Panc1 (cell line): ENCODE measurements at regions not wholly inside any gene's neighbourhood (a gene's known extent, or its start where the extent isn't known, plus 50 kb on each side); places are given as distances from the start of the nearest gene placed in this dataset.

Experiments used
- ATAC-seq: fragments of 200-7000 bp; cut with Tn5 transposase; 2 replicates; pipeline ENCODE4 v1.9.1; 2020; ENCODE audit warnings: mild to moderate bottlenecking, moderate library complexity
- BruUV-seq: library from RNA; stranded (reverse); fragments of 400-500 nt; replicated peaks from 2 replicates; lab custom pipeline; 2021; lab: Mats Ljungman, UMichigan
- CTCF ChIA-PET: fragments of 300-600 bp; sonication (Branson Sonifier 250); formaldehyde crosslinking; loops from one replicate; lab custom pipeline; 2022; ENCODE audit warnings: antibody characterized with exemption; lab: Charles Lee
- POLR2A ChIA-PET: fragments of 300-600 bp; sonication (Branson Sonifier 250); formaldehyde crosslinking; loops from one replicate; lab custom pipeline; 2022; ENCODE audit warnings: antibody characterized with exemption; lab: Charles Lee
- DNase-seq: peaks from one replicate; pipeline ENCODE4 v3.0.0-alpha.2; 2010; ENCODE audit warnings: low read depth, low spot score
- H3K27ac ChIP-seq: 2 replicates; pipeline ENCODE4 v1.5.1; 2011; ENCODE audit warnings: mild to moderate bottlenecking, low read length, inconsistent platforms
- H3K27me3 ChIP-seq: fragments of 200-500 bp; sonication (Bioruptor generic); 2 replicates; pipeline ENCODE4 v1.6.0; 2014; ENCODE audit warnings: low read length, inconsistent platforms; ENCODE audit not compliant: control insufficient read depth, insufficient read depth
- H3K36me3 ChIP-seq: fragments of 200-500 bp; sonication (Bioruptor generic); 2 replicates; pipeline ENCODE4 v1.5.1; 2014; ENCODE audit warnings: inconsistent platforms, mild to moderate bottlenecking, low read length, moderate library complexity; ENCODE audit not compliant: control insufficient read depth, insufficient read depth
- H3K4me1 ChIP-seq: 2 replicates; pipeline ENCODE4 v1.5.1; 2011; ENCODE audit warnings: inconsistent platforms, mild to moderate bottlenecking, low read length, moderate library complexity; ENCODE audit not compliant: control insufficient read depth, insufficient read depth
- H3K4me3 ChIP-seq, 2 experiments: 2 replicates each; pipeline ENCODE4 v1.5.1; 2011 to 2012; ENCODE audit warnings: low read depth in 2 of 2, low read length in 2 of 2, mild to moderate bottlenecking in 2 of 2, inconsistent platforms in 1 of 2, moderate library complexity in 1 of 2
- H3K9me3 ChIP-seq: fragments of 200-500 bp; sonication (Bioruptor generic); 2 replicates; pipeline ENCODE4 v1.5.1; 2014; ENCODE audit warnings: low read depth, mild to moderate bottlenecking, inconsistent platforms, low read length, moderate library complexity; ENCODE audit not compliant: control insufficient read depth, insufficient read depth
- POLR2AphosphoS5 ChIP-seq: IDR thresholded peaks from 2 replicates; pipeline ENCODE4 v1.6.1; 2012; ENCODE audit warnings: mild to moderate bottlenecking, low read depth, low read length, moderate library complexity
- SIN3A ChIP-seq: IDR thresholded peaks from 2 replicates; pipeline ENCODE4 v1.6.1; 2012; ENCODE audit warnings: low read depth, mild to moderate bottlenecking, low read length, moderate library complexity, borderline replicate concordance; ENCODE audit not compliant: insufficient read depth
- TCF7L2 ChIP-seq: IDR thresholded peaks from 2 replicates; pipeline ENCODE4 v1.6.1; 2011; ENCODE audit warnings: mild to moderate bottlenecking, low read depth, low read length, inconsistent platforms
- in situ Hi-C: cut with HindIII; loops from 2 replicates; pipeline ENCODE4 v1.10.0; 2016; ENCODE audit warnings: low sequenced_read_pairs, low pct_unique_long_range_greater_than_20kb
- intact Hi-C: fragments of 100-400 bp; cut with micrococcal nuclease; formaldehyde crosslinking; loops from one replicate; pipeline ENCODE4 v1.10.0; 2022; ENCODE audit not compliant: unreplicated experiment
- TF ChIP-seq, protein P1 (sequence below), 2 experiments: IDR thresholded peaks; 2 replicates each; pipeline ENCODE4 v1.6.1; 2011 to 2012; ENCODE audit warnings: low read depth in 2 of 2, control low read depth in 1 of 2, low read length in 1 of 2, mild to moderate bottlenecking in 1 of 2, moderate library complexity in 1 of 2; ENCODE audit not compliant: insufficient read depth in 1 of 2
- TF ChIP-seq, protein P2 (sequence below): fragments of 450-650 bp; IDR thresholded peaks from 2 replicates; pipeline ENCODE4 v1.5.1; 2017; ENCODE audit warnings: mild to moderate bottlenecking

DNA sequence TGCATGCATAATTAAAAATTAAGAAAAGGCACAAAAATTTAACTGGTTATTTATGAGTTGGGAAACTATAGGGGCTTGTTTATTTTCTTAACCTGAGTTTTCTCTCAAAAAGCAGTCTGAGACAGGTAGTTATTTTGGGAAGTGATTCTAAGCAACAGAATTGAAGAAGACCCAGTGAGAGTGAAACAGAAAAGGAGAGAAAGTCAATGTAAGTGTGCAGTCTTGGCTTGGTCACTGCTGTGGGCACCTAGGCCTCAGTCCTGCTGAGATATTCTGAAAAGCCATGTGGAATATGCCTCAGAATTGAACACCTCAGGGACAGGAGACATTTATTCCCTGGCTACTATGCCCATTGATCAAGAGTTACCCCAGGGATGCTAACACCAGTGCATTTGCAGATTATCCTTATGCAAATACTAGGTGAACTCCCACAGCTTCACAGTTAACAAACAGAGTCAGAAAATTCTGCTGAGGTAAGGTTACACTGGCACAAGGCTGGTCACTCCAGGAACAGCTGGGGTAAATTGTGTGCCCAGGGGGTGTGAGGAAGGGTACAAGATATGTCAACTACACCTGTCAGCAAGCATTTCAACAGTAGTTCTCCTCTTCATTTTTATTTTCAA is 222.7 kb downstream of the EFHB start:
- H3K36me3 ChIP-seq, result no peaks in the 10 kb centered on the region
- ATAC-seq (no peak), DNase-seq (no peak)
- no peaks in the 10 kb centered on the region for H3K9me3 ChIP-seq
- no peaks in the 10 kb centered on the region for H3K27me3 ChIP-seq
- H3K4me3 ChIP-seq, result no peak overlapping the region
- intact Hi-C loops (no loop called here), in situ Hi-C loops (no loop called here)
- POLR2A ChIA-PET, result no interaction called here
- no peaks in the 10 kb centered on the region for H3K4me1 ChIP-seq
- TF ChIP-seq SIN3A (no peak), POLR2AphosphoS5 (no peak), TCF7L2 (no peak)
- TF ChIP-seq, protein P1, sequence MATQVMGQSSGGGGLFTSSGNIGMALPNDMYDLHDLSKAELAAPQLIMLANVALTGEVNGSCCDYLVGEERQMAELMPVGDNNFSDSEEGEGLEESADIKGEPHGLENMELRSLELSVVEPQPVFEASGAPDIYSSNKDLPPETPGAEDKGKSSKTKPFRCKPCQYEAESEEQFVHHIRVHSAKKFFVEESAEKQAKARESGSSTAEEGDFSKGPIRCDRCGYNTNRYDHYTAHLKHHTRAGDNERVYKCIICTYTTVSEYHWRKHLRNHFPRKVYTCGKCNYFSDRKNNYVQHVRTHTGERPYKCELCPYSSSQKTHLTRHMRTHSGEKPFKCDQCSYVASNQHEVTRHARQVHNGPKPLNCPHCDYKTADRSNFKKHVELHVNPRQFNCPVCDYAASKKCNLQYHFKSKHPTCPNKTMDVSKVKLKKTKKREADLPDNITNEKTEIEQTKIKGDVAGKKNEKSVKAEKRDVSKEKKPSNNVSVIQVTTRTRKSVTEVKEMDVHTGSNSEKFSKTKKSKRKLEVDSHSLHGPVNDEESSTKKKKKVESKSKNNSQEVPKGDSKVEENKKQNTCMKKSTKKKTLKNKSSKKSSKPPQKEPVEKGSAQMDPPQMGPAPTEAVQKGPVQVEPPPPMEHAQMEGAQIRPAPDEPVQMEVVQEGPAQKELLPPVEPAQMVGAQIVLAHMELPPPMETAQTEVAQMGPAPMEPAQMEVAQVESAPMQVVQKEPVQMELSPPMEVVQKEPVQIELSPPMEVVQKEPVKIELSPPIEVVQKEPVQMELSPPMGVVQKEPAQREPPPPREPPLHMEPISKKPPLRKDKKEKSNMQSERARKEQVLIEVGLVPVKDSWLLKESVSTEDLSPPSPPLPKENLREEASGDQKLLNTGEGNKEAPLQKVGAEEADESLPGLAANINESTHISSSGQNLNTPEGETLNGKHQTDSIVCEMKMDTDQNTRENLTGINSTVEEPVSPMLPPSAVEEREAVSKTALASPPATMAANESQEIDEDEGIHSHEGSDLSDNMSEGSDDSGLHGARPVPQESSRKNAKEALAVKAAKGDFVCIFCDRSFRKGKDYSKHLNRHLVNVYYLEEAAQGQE (IDR thresholded peaks at IDR 0.05; ENCODE audit: insufficient read depth in 1 of 2, low read depth in 2 of 2, low read length in 1 of 2), result no peak
- TF ChIP-seq, protein P2, sequence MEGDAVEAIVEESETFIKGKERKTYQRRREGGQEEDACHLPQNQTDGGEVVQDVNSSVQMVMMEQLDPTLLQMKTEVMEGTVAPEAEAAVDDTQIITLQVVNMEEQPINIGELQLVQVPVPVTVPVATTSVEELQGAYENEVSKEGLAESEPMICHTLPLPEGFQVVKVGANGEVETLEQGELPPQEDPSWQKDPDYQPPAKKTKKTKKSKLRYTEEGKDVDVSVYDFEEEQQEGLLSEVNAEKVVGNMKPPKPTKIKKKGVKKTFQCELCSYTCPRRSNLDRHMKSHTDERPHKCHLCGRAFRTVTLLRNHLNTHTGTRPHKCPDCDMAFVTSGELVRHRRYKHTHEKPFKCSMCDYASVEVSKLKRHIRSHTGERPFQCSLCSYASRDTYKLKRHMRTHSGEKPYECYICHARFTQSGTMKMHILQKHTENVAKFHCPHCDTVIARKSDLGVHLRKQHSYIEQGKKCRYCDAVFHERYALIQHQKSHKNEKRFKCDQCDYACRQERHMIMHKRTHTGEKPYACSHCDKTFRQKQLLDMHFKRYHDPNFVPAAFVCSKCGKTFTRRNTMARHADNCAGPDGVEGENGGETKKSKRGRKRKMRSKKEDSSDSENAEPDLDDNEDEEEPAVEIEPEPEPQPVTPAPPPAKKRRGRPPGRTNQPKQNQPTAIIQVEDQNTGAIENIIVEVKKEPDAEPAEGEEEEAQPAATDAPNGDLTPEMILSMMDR, result no peak
- BruUV-seq, result no TSS peak
- CTCF ChIA-PET, result no interaction called here
- H3K27ac ChIP-seq, result no peak overlapping the region

DNA sequence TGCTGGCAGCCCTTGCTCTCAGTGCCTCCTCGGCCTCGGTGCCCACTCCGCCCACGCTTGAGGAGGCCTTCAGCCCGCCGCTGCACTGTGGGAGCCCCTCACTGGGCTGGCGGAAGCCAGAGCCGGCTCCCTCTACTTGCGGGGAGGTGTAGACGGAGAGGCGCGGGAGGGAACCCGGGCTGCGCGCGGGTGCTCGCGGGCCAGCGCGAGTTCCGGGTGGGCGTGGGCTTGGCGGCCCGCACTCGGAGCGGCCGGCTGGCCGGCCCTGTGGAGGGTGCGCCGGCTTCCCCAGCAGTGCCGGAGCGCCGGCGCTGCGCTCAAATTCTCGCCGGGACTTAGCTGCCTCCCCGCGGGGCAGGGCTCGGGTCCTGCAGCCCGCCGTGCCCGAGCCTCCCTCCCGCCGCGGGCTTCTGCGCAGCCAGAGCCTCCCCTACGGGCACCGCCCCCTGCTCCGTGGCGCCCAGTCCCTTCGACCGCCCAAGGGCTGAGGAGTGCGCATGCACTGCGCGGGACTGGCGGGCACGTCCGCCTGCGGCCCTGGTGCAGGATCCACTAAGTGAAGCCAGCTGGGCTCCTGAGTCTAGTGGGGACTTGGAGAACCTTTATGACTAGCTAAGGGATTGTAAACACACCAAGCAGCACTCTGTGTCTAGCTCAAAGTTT is 231.5 kb downstream of the EFHB start:
- Histone ChIP-seq H3K4me1 (no peaks in the 10 kb centered on the region), H3K27ac (no peak overlapping the region), H3K9me3 (no peaks in the 10 kb centered on the region), H3K36me3 (no peaks in the 10 kb centered on the region), H3K27me3 (no peaks in the 10 kb centered on the region), H3K4me3 (no peak overlapping the region)
- TF ChIP-seq POLR2AphosphoS5 (no peak), TCF7L2 (no peak), SIN3A (no peak)
- TF ChIP-seq, protein P1 (IDR thresholded peaks at IDR 0.05; ENCODE audit: insufficient read depth in 1 of 2, low read depth in 2 of 2, low read length in 1 of 2), result no peak
- TF ChIP-seq, protein P2, result no peak
- in situ Hi-C loops, result no loop called here
- ChIA-PET POLR2A (no interaction called here), CTCF (no interaction called here)
- DNase-seq (no peak), ATAC-seq (no peak)
- no TSS peak for BruUV-seq
- intact Hi-C loops, result no loop called here
